SH-SY5Y (cell line): ENCODE measurements at regions not wholly inside any gene's neighbourhood (a gene's known extent, or its start where the extent isn't known, plus 50 kb on each side); places are given as distances from the start of the nearest gene placed in this dataset.

Experiments
- GATA2 ChIP-seq: IDR thresholded peaks from 2 replicates; pipeline ENCODE4 v1.6.1; 2011; ENCODE audit warnings: mild to moderate bottlenecking, low read depth, low read length
- GATA3 ChIP-seq: IDR thresholded peaks from 2 replicates; pipeline ENCODE4 v1.6.1; 2011; ENCODE audit warnings: low read depth, mild to moderate bottlenecking, low read length, moderate library complexity

GRCh38 chr7:67364441-67365017 is 367.9 kb downstream of the TYW1 start:
- no peak for TF ChIP-seq GATA2
- TF ChIP-seq GATA3, result no peak

DNA sequence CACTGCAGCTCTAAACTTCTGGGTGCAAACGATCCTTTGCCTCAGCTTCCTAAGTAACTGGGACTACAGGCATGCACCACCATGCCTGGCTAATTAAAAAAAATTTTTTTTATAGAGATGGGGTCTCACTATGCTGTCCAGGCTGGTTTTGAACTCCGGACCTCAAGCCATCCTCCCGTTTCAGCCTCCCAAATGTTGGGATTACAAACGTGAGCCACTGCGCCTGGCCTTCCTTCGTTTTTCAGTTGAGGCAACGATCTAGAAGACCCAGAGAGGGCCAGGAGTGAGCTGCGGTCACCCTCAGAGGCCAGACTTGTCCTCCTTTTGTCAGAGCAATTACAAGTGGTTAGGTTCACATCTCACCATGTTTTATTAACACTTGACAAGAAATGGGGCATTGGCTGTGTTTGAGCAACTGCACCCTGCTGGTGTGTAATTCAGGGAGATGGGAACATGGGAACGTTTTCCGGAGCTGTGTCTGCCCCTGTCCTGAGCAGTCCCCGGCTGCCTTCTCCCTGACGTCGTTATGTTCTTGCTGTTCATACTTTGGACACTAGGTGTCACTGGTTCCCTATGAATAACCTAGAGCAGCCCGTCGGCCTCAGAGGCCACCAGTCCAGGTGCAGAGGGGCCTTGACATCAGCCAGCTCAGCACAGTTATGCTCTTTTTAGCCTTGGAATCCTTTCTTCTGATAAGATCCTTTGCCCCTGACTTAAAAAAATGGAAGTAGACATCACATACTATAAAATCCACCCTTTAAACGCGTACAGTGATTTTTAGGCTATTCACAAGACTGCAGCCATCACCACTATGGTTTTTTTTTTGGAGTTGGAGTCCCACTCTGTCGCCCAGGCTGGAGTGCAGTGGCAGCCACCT is 375.0 kb downstream of the TYW1 start:
- TF ChIP-seq GATA2 (no peak), GATA3 (no peak)

DNA sequence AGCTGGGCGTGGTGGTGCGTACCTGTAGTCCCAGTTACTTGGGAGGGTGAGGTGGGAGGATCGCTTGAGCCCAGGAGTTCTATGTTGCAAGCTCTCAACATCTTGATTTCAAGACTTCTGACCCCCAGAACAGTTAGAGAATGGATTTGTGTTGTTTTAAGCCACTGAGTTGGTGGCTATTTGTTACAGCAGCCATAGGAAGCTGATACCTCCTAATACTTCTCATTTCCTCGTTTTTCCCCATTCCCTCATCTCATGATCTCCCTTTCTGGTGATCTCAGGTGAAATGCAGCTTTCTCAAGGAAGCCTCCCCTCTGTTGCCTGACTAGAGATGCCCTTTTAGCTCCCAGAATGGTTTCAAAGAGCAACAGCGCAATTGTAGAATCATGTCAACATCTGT is 378.8 kb downstream of the TYW1 start:
- TF ChIP-seq GATA3, result no peak
- no peak for TF ChIP-seq GATA2

GRCh38 chr7:67377939-67378862 is 381.6 kb downstream of the TYW1 start:
- TF ChIP-seq GATA2, result no peak
- TF ChIP-seq GATA3, result no peak

- TF ChIP-seq GATA2, result no peak
- no peak for TF ChIP-seq GATA3
These were observed 383.7 kb downstream of the TYW1 start for GRCh38 chr7:67380326-67380725.

GRCh38 chr7:67380858-67381257 is 384.2 kb downstream of the TYW1 start:
- TF ChIP-seq GATA2, result no peak
- TF ChIP-seq GATA3, result no peak

DNA sequence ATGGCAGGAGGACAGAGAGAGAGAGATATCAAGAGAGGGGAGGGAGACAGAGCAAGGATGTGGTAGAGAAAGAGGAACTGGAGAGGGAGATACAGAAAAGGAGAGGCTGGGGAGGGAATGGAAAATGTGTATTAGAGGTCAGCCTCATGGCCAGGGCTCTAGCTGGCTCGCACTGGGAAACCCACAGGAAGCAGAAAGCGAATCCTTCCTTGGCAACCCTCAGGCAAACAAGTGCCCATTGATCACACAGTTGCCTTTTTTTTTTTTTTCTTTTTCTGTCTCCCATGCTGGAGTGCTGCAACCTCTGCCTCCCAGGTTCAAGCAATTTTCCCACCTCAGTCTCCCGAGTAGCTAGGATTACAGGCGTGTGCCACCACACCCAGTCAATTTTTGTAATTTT is 391.2 kb downstream of the TYW1 start:
- TF ChIP-seq GATA2 (no peak), GATA3 (no peak)

DNA sequence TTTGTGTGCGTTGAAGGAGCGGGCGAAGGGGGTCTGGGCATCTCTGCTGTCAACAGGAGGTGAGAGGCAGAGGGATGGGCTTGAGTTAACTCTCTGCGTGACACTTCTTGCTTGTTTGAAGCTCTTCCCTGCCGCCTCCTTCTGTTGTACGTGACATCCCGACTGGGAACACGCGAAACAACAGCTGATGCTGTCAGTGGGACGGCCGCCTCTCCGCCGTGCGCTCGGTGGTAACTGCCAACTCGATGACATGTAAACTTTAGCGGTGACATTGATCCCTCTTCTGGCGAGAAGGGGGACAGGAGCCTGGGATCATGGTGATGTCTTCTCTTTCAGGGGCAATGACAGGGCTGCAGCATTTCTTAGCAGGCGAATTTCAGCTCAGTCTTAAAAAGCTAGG is 394.5 kb downstream of the TYW1 start:
- TF ChIP-seq GATA2, result no peak
- no peak for TF ChIP-seq GATA3

GRCh38 chr7:67392596-67393438 is 396.2 kb downstream of the TYW1 start:
- TF ChIP-seq GATA3 (no peak), GATA2 (no peak)

DNA sequence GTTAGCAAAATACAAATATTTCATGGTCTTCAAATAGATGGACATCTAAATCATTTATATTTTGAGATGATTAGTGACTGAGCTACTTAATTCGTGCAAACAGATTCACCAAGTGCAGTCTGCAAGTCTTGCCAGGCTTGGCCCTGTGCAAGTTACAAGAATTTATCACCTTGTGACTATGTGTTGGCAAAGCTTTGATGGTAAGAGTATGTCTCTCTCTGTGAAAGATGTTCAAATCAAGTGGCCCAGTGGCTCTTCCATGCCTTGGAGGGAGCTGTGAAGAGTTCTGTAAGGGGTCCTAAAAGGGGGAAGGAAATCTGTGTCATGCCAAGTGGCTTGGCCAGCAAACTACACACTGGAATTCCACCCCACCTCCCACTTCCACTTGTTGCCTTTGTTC is 397.3 kb downstream of the TYW1 start:
- no peak for TF ChIP-seq GATA2
- no peak for TF ChIP-seq GATA3

DNA sequence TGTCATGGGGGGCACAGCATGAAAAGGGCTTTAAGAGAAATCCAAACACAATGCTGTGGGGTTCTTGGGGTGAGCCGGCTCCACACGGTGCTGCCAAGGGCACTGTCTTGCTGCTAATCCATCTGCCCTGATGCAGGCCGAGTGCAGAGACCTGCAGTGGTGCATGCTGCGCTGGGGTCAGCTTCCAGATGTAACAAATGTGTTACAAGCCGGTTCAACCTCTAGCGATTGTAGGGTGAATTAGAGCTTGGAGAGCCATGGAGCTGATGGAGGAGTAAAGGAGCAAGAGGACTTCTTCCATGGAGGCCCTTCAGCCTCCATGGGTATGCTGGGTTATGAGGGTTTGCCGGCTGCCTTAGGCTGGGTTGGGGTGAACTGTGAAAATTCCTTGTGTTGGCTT is 402.3 kb downstream of the TYW1 start:
- no peak for TF ChIP-seq GATA3
- TF ChIP-seq GATA2, result no peak

DNA sequence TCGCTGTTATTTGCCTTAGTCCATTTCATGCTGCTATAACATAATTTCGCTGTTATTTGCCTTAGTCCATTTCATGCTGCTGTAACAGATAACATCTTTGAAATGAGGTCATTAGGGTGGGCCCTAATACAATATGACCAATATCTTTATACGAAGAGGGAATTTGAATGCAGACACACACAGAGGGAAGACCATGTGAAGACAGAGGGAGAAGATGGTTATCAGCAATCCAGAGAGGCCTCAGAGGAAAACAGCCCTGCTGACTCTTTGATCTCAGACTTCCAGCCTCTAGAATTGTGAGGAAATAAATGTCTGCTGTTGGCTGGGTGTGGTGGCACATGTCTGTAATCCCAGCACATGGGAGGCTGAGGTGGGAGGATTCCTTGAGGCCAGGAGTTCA is 404.9 kb downstream of the TYW1 start:
- peak; percentile 79 for TF ChIP-seq GATA3
- TF ChIP-seq GATA2, result peak; percentile 85

DNA sequence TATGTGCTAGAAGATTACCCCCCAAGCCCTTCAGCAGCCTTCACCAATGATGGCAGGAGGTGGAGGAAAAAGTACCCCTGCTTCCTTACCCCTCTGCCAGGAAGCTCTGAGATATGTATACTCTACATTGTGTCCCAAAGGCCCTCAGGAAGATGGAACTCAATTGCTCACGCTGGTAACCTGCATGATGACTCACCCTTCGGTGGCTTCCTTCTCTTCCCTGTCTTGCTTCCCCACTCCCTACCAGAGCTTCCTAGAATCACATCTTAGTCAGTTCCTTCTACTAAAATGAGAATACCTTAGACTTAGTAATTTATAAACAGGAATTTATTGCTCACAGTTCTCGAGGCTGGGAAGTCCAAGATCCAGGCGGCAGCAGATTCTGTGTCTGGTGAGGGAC is 405.6 kb downstream of the TYW1 start:
- TF ChIP-seq GATA3 (no peak), GATA2 (no peak)

DNA sequence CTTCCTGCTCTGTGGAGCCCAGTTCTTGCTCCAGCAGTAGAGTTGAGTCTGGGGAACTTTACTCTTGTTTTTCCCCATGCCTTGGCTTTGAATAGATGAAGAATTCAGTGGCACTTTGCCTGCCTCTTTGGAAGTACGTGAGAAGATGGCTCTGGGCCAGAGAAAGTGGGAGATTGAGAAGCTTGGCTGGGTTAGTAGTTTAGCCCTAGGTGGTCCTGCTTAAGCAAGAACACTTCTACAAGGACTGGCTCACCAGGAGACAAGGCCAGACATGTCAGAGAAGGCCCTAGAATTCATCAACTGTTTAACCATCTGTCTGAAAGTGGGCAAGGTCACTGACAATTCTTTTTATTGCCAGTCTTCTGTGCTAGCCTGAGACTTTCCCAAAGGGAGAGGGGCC is 410.3 kb downstream of the TYW1 start:
- no peak for TF ChIP-seq GATA2
- TF ChIP-seq GATA3, result no peak
